NB4 (cell line): ENCODE measurements at regions not wholly inside any gene's neighbourhood (a gene's known extent, or its start where the extent isn't known, plus 50 kb on each side); places are given as distances from the start of the nearest gene placed in this dataset.

ENCODE experiments used
- DNase-seq: peaks from one replicate; pipeline ENCODE4 v3.0.0; 2010; ENCODE audit warnings: low read depth
- H3K4me3 ChIP-seq: one replicate; pipeline ENCODE4 v1.5.1; 2011; ENCODE audit warnings: mild to moderate bottlenecking, low read depth, low read length, moderate library complexity
- CTCF ChIP-seq: IDR thresholded peaks from one replicate; pipeline ENCODE4 v1.5.1; 2012; ENCODE audit warnings: low read depth, low read length
- MAX ChIP-seq: IDR thresholded peaks from 2 replicates; pipeline ENCODE4 v1.6.1; 2011; ENCODE audit warnings: low read depth, low read length
- MYC ChIP-seq: IDR thresholded peaks from 2 replicates; pipeline ENCODE4 v1.6.1; 2011; ENCODE audit warnings: low read depth, low read length
- POLR2A ChIP-seq: IDR thresholded peaks from 2 replicates; pipeline ENCODE4 v1.6.1; 2011; ENCODE audit warnings: mild to moderate bottlenecking; ENCODE audit not compliant: insufficient read length; ENCODE audit errors: extremely low read depth

DNA sequence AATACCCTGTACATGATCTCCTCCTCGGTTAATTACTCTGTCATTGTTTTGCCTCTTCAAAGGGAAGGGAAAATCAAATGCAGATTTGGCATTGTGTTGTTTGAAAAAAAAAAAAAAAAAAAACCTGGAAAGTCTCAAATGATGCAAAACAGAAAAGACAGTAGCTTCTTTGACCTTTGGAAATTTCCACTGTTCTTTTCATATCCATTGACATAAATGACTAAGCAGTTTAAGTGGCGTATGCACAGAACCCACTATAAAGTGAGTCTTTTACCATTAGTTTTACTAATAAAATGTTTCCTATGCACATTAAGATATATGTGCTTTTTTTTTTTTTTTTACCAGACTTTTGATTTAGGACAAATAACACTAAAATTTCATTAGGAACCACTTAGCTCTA lies 704.3 kb downstream of the TFAP2A start:
- DNase-seq: no peak
- no peak overlapping the region for H3K4me3 ChIP-seq
- TF ChIP-seq POLR2A: no peak
- TF ChIP-seq CTCF: no peak
- no peak for TF ChIP-seq MYC
- TF ChIP-seq MAX: no peak

DNA sequence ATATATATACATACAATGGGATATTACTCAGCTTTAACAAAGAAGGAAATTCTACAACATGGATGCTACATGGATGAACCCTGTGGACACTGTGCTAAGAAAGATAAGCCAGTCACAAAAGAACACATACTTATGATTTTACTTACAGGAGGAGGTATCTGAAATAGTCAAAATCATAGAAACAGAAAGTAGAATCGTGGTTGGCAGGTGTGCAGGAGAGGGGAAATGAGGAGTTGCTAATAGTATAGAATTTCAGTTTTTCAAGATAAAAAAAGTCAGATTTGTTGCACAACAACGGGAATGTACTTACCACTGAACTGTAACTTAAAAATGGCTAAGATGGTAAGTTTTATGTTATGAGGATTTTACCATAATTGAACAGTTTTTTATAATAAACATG lies 706.3 kb downstream of the TFAP2A start:
- no peak for TF ChIP-seq CTCF
- TF ChIP-seq POLR2A: no peak
- TF ChIP-seq MAX: no peak
- TF ChIP-seq MYC: no peak

DNA sequence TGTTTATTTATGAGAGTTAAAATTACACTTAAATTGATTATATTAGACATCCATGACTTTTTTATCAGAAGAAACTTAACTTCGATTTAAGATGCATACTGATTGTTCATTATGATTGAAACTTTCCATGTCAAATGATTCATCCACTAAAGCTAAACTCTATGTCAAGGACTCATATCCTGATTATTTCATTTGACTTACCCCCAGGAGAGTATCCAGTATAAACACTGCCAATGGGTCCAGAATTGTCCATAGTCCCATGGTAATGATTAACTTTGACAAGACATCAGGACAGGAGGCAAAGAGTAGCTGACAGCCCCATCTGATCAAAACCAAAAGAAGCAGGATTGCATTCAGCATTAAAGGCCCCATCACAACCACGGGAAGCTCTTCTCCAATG lies 709.9 kb downstream of the TFAP2A start:
- no peak for TF ChIP-seq CTCF
- no peak for TF ChIP-seq MAX
- no peak for TF ChIP-seq MYC
- TF ChIP-seq POLR2A: no peak
- H3K4me3 ChIP-seq: no peak overlapping the region
- DNase-seq: no peak

More for the DNA sequence above, 706.3 kb downstream of the TFAP2A start:
- no peak for DNase-seq
- no peak overlapping the region for H3K4me3 ChIP-seq

GRCh38 chr6:9702914-9703313 lies 712.0 kb downstream of the TFAP2A start:
- DNase-seq: no peak
- TF ChIP-seq CTCF (no peak), POLR2A (no peak), MAX (no peak), MYC (no peak)
- H3K4me3 ChIP-seq: no peak overlapping the region

GRCh38 chr6:9699888-9700287 lies 715.0 kb downstream of the TFAP2A start:
- no peak for TF ChIP-seq POLR2A
- no peak for TF ChIP-seq CTCF
- no peak for DNase-seq

DNA sequence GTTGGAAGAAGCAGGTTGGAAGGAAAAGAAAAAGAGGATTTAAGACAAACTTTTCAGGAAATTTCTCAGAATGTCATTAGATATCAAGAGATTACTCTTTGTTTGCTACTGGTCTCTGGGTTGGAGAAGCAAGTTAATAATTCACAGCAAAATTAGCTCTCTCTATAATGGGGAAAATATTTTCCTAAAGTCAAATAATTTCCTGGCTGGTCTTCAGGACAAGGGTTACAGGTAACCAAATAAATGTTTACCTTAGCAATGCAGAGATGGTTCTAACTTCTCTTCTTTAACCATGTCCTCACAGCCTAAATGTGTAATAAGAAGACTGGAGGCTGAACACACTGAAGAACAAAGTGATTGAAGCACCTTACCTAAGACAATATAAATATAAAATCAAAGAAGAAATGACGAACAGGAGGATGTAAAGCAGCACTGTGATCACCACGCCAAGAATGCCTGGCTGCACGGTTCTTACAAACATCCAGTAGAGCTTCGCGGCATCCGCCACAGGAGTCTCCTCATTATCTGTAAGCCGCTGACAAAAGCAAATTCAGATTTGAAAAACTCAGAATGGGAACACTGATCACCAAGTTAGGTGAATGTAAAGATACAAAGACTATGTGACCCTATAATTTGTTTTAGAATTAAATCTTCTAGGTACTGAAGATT lies 717.5 kb downstream of the TFAP2A start:
- no peak overlapping the region for H3K4me3 ChIP-seq
- TF ChIP-seq POLR2A (no peak), MAX (no peak), MYC (no peak), CTCF (no peak)
- no peak for DNase-seq

More at GRCh38 chr6:9699888-9700287, 715.0 kb downstream of the TFAP2A start:
- no peak overlapping the region for H3K4me3 ChIP-seq
